Ovary (tissue), 3 donors: ENCODE measurements at regions not wholly inside any gene's neighbourhood (a gene's known extent, or its start where the extent isn't known, plus 50 kb on each side); places are given as distances from the start of the nearest gene placed in this dataset.

ENCODE experiments used
- CTCF ChIP-seq, 3 donors: fragments of 450-650 bp in 2 of 3; fragments of 200-600 bp in 1 of 3; IDR thresholded peaks; one replicate each; pipeline versions ENCODE4 v1.5.1 to v1.8.0; 2016 to 2022; ENCODE audit warnings: antibody characterized with exemption in 3 of 3, mild to moderate bottlenecking in 1 of 3
- POLR2A ChIP-seq: fragments of 450-650 bp; IDR thresholded peaks from one replicate; pipeline ENCODE4 v1.6.1; 2017; ENCODE audit warnings: antibody characterized with exemption, mild to moderate bottlenecking, moderate library complexity
- donor health status: DM: no; HTN: no; CAD: no.

DNA sequence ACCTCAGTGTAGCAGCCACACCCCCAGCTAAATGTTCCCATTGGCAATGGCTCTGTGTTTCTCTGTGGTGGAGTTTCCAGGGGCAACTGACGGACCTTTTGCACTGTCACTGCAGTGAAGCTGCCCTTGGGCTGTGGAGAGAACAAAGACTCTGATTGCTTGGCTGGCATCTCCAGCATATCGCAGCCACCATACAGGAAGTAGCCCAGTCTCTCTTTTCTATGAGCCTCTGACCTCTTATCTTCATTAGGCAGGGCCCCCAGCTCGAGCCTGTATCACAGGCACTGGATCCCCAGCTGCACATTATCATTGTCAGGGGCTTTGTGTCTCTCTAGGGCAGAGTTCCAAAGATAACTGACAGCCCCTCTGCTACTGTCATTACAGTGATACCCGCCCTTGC is 483.5 kb downstream of the ARAP2 start:
- TF ChIP-seq CTCF (IDR thresholded peaks at IDR 0.05), result no peak
- no peak for TF ChIP-seq POLR2A
